NB4 (cell line): ENCODE measurements at regions not wholly inside any gene's neighbourhood (a gene's known extent, or its start where the extent isn't known, plus 50 kb on each side); places are given as distances from the start of the nearest gene placed in this dataset.

Source experiments
- POLR2A ChIP-seq: IDR thresholded peaks from 2 replicates; pipeline ENCODE4 v1.6.1; 2011; ENCODE audit warnings: mild to moderate bottlenecking; ENCODE audit not compliant: insufficient read length; ENCODE audit errors: extremely low read depth
- TF ChIP-seq, protein P1 (sequence below): IDR thresholded peaks from one replicate; pipeline ENCODE4 v1.5.1; 2012; ENCODE audit warnings: low read depth, low read length
- TF ChIP-seq, protein P2 (sequence below): IDR thresholded peaks from 2 replicates; pipeline ENCODE4 v1.6.1; 2011; ENCODE audit warnings: low read depth, low read length

- TF ChIP-seq, protein P1, sequence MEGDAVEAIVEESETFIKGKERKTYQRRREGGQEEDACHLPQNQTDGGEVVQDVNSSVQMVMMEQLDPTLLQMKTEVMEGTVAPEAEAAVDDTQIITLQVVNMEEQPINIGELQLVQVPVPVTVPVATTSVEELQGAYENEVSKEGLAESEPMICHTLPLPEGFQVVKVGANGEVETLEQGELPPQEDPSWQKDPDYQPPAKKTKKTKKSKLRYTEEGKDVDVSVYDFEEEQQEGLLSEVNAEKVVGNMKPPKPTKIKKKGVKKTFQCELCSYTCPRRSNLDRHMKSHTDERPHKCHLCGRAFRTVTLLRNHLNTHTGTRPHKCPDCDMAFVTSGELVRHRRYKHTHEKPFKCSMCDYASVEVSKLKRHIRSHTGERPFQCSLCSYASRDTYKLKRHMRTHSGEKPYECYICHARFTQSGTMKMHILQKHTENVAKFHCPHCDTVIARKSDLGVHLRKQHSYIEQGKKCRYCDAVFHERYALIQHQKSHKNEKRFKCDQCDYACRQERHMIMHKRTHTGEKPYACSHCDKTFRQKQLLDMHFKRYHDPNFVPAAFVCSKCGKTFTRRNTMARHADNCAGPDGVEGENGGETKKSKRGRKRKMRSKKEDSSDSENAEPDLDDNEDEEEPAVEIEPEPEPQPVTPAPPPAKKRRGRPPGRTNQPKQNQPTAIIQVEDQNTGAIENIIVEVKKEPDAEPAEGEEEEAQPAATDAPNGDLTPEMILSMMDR, result no peak
- TF ChIP-seq, protein P2, sequence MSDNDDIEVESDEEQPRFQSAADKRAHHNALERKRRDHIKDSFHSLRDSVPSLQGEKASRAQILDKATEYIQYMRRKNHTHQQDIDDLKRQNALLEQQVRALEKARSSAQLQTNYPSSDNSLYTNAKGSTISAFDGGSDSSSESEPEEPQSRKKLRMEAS, result no peak
- no peak for TF ChIP-seq POLR2A
Observed at GRCh38 chr20:56098981-56099500, 93.7 kb upstream of the CBLN4 start.
